Right renal pelvis (tissue), 4 donors: ENCODE measurements at regions not wholly inside any gene's neighbourhood (a gene's known extent, or its start where the extent isn't known, plus 50 kb on each side); places are given as distances from the start of the nearest gene placed in this dataset.
A peak's percentile ranks its signal among the peaks of the same experiment; 100 is the strongest.

Experiments used
- DNase-seq, 4 donors: peaks; one replicate each; pipeline ENCODE4 v3.0.0-alpha.2; 2013; ENCODE audit warnings: low read depth in 4 of 4, low spot score in 3 of 4, missing footprints in 1 of 4

GRCh38 chr20:57908704-57909630 lies 199.2 kb upstream of the PMEPA1 start:
- peak in 2 of 4 donors; percentile 33 to 44 for DNase-seq

GRCh38 chr20:57908226-57908625 lies 198.4 kb upstream of the PMEPA1 start:
- no peak for DNase-seq

- no peak for DNase-seq
These were observed 197.6 kb upstream of the PMEPA1 start for GRCh38 chr20:57907131-57908000.

- DNase-seq = no peak
These were observed 195.6 kb upstream of the PMEPA1 start for GRCh38 chr20:57905448-57905847.

- DNase-seq = no peak
These were observed 194.7 kb upstream of the PMEPA1 start for GRCh38 chr20:57904314-57905105.

GRCh38 chr20:57902473-57902872 lies 192.7 kb upstream of the PMEPA1 start:
- no peak for DNase-seq

GRCh38 chr20:57901526-57901925 lies 191.7 kb upstream of the PMEPA1 start:
- DNase-seq = no peak

GRCh38 chr20:57900226-57900905 lies 190.6 kb upstream of the PMEPA1 start:
- no peak for DNase-seq

GRCh38 chr20:57899554-57899953 lies 189.7 kb upstream of the PMEPA1 start:
- DNase-seq = no peak

GRCh38 chr20:57898332-57898731 lies 188.5 kb upstream of the PMEPA1 start:
- DNase-seq = no peak

GRCh38 chr20:57897891-57898290 lies 188.1 kb upstream of the PMEPA1 start:
- DNase-seq = no peak

GRCh38 chr20:57897156-57897874 lies 187.5 kb upstream of the PMEPA1 start:
- DNase-seq = no peak

- DNase-seq = no peak
These were observed 186.7 kb upstream of the PMEPA1 start for GRCh38 chr20:57896563-57896962.

GRCh38 chr20:57896017-57896416 lies 186.2 kb upstream of the PMEPA1 start:
- DNase-seq = no peak

GRCh38 chr20:57895161-57895855 lies 185.5 kb upstream of the PMEPA1 start:
- no peak for DNase-seq

GRCh38 chr20:57894522-57894921 lies 184.7 kb upstream of the PMEPA1 start:
- no peak for DNase-seq

- no peak for DNase-seq
These were observed 184.3 kb upstream of the PMEPA1 start for GRCh38 chr20:57894096-57894495.

GRCh38 chr20:57893366-57893999 lies 183.7 kb upstream of the PMEPA1 start:
- DNase-seq = no peak
